Testis (tissue), 2 donors: ENCODE measurements at regions not wholly inside any gene's neighbourhood (a gene's known extent, or its start where the extent isn't known, plus 50 kb on each side); places are given as distances from the start of the nearest gene placed in this dataset.

Experiments used
- DNase-seq: peaks from one replicate; pipeline ENCODE4 v3.0.0-alpha.2; 2019
- H3K27ac ChIP-seq, 2 donors: fragments of 200-600 bp; sonication (generic); one replicate each; pipeline ENCODE4 v1.5.1; 2019
- H3K27me3 ChIP-seq: fragments of 200-600 bp; sonication (generic); one replicate; pipeline ENCODE4 v1.5.1; 2019
- H3K36me3 ChIP-seq: fragments of 200-600 bp; sonication (generic); one replicate; pipeline ENCODE4 v1.5.1; 2017; ENCODE audit warnings: low read depth; ENCODE audit errors: missing control alignments
- H3K4me1 ChIP-seq: fragments of 200-600 bp; sonication (generic); one replicate; pipeline ENCODE4 v1.5.1; 2019
- H3K4me3 ChIP-seq, 2 donors: fragments of 200-600 bp; sonication (generic); one replicate each; pipeline ENCODE4 v1.5.1; 2017 to 2019
- H3K9me3 ChIP-seq: fragments of 200-600 bp; sonication (generic); one replicate; pipeline ENCODE4 v1.5.1; 2017
- POLR2A ChIP-seq: fragments of 450-650 bp; IDR thresholded peaks from one replicate; pipeline ENCODE4 v1.6.1; 2017; ENCODE audit warnings: antibody characterized with exemption, mild to moderate bottlenecking, moderate library complexity
- WGBS, 2 donors: methylation state at CpG; one replicate each; pipeline ENCODE4 v1.1.5; 2018; 5-methylcytosine and 5-hydroxymethylcytosine counted together
- intact Hi-C: fragments of 100-400 bp; cut with DNase I; formaldehyde crosslinking; loops from one replicate; pipeline ENCODE4 v1.15.1; 2023; ENCODE audit warnings: low total_unique reads
- TF ChIP-seq, protein P1 (sequence below), 3 experiments: fragments of 450-650 bp in 2 of 3; fragments of 200-600 bp in 1 of 3; sonication (generic) in 1 of 3; IDR thresholded peaks; one replicate each; pipeline ENCODE4 v1.5.1; 2016 to 2019; ENCODE audit warnings: antibody characterized with exemption in 3 of 3, mild to moderate bottlenecking in 2 of 3, moderate library complexity in 1 of 3

DNA sequence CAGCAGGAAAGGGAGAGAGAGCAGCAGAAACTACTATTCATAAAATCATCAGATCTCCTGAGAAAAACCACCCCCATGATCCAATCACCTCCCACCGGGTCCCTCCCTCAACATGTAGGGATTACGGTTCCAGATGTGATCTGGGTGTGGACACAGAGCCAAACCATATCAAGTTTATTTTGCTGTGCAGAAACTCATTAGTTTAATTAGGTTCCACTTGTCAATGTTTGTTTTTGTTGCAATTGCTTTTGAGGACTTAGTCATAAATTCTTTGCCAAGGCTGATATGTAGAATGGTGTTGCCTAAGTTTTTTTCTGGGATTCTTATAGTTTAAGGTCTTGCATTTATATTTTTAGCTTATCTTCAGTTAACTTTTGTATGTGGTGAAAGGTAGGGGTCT is 422.0 kb upstream of the HS3ST5 start:
- Histone ChIP-seq H3K27me3 (no peaks in the 10 kb centered on the region), H3K36me3 (no peaks in the 10 kb centered on the region), H3K4me3 (no peak overlapping the region), H3K9me3 (no peaks in the 10 kb centered on the region), H3K4me1 (no peaks in the 10 kb centered on the region), H3K27ac (no peak overlapping the region)
- intact Hi-C loops: no loop called here
- TF ChIP-seq POLR2A: no peak
- TF ChIP-seq, protein P1, sequence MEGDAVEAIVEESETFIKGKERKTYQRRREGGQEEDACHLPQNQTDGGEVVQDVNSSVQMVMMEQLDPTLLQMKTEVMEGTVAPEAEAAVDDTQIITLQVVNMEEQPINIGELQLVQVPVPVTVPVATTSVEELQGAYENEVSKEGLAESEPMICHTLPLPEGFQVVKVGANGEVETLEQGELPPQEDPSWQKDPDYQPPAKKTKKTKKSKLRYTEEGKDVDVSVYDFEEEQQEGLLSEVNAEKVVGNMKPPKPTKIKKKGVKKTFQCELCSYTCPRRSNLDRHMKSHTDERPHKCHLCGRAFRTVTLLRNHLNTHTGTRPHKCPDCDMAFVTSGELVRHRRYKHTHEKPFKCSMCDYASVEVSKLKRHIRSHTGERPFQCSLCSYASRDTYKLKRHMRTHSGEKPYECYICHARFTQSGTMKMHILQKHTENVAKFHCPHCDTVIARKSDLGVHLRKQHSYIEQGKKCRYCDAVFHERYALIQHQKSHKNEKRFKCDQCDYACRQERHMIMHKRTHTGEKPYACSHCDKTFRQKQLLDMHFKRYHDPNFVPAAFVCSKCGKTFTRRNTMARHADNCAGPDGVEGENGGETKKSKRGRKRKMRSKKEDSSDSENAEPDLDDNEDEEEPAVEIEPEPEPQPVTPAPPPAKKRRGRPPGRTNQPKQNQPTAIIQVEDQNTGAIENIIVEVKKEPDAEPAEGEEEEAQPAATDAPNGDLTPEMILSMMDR (IDR thresholded peaks at IDR 0.05): no peak
- 58 to 59% methylated on average over 2 of the region's 2 CpGs for WGBS, 2 donors
- DNase-seq: no peak

DNA sequence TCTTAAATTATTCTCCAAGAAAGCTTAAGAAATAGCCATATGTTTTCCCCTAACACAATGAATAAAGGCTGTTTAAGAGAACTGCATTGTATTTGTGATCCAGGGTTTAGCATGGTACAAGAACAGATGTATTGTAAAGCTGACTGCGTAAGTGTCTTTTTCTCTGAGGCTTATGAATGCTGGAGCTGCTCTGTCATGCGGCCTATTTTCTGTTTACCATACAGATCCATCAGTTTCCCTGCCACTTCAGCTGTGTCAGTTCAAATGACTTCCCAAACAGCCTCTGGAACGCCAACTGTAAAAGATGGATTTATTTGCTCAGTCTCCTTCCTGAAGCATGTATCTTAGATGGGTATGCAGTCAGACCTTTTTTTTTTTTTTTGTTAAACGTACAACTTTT is 419.3 kb upstream of the HS3ST5 start:
- WGBS, 2 donors: 75% methylated on average over 4 of the region's 4 CpGs
- intact Hi-C loops: no loop called here
- no peak for DNase-seq
- Histone ChIP-seq H3K27me3 (no peaks in the 10 kb centered on the region), H3K36me3 (no peaks in the 10 kb centered on the region), H3K9me3 (no peaks in the 10 kb centered on the region), H3K27ac (no peak overlapping the region), H3K4me1 (no peaks in the 10 kb centered on the region), H3K4me3 (no peak overlapping the region)
- TF ChIP-seq, protein P1 (IDR thresholded peaks at IDR 0.05): no peak
- no peak for TF ChIP-seq POLR2A

DNA sequence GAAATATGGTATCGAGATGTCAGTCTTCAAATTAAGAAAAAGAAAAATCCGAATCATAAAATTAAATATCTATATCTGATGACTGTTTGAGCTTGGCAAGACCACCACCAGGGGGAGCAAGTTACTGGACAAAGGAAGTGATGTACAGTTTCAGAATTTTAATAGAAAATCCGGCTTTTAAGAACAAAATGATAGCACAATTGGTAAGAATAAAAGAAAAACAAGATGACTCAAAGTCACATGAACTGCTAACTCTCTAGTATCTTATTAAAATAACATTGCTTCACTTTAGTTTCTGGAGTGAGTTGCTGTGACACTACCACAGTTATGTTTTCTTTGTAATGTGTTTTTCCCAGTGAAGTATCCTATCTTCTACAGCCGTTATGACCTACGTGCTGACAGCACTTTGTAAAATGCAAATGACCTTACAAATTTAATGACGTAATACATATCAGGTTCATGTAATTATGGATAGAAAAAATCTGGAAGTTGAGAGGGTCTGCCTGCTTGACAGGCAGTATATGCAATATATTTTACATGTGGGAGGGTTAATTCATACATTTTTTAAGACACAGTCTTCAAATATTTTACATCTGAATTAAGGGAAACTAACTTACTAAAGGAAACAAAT is 405.3 kb upstream of the HS3ST5 start:
- TF ChIP-seq POLR2A: no peak
- TF ChIP-seq, protein P1 (IDR thresholded peaks at IDR 0.05): peak; percentile 36 to 75 (median 66)
- Histone ChIP-seq H3K27me3 (no peaks in the 10 kb centered on the region), H3K27ac (no peak overlapping the region), H3K4me3 (no peak overlapping the region), H3K4me1 (no peaks in the 10 kb centered on the region), H3K36me3 (no peaks in the 10 kb centered on the region), H3K9me3 (no peaks in the 10 kb centered on the region)
- DNase-seq: peak; percentile 78
- intact Hi-C loops: no loop called here
- WGBS, 2 donors: 29 to 38% methylated on average over 6 of the region's 6 CpGs

DNA sequence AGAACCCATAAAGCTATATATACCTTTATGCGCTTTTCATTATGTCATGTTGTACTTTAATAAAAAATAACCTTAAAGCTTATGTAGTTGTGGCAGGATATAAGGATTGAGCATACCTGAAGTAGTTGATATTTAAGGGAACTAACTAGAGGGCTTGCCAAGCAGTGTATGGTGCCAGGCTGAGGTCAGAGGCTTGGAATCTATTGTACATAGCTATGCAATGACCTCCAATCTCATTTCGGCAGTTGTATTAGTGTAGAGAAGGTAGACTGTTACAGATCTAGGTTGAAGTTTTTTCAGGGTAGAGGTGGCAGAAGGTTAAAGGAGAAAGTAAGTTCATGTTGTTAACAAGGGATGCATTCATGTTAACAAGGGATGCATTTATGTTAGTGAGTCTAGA is 397.7 kb upstream of the HS3ST5 start:
- DNase-seq: no peak
- WGBS, 2 donors: 81 to 85% methylated on average over 2 of the region's 2 CpGs
- H3K36me3 ChIP-seq: no peaks in the 10 kb centered on the region
- H3K4me3 ChIP-seq: no peak overlapping the region
- intact Hi-C loops: no loop called here
- no peaks in the 10 kb centered on the region for H3K27me3 ChIP-seq
- no peaks in the 10 kb centered on the region for H3K4me1 ChIP-seq
- H3K9me3 ChIP-seq: no peaks in the 10 kb centered on the region
- no peak for TF ChIP-seq POLR2A
- TF ChIP-seq, protein P1 (IDR thresholded peaks at IDR 0.05): no peak
- H3K27ac ChIP-seq: no peak overlapping the region

DNA sequence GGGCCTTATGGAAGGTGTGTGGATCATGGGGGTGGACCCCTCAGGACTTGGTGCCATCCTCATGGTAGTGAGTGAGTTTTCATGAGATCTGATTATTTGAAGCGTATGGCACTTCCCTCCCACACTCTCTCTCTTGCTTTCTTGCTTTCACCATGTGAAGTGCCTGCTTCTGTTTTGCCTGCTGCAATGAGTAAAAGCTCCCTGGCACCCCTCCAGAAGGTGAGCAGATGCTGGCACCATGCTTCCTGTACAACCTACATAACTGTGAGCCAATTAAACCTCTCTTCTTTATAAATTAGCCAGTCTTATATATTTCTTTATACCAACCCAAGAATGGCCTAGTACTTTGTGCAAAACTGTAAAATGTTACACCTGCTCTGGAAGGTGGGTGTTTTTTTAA is 396.8 kb upstream of the HS3ST5 start:
- intact Hi-C loops: no loop called here

More for the DNA sequence above, 396.8 kb upstream of the HS3ST5 start:
- TF ChIP-seq, protein P1 (IDR thresholded peaks at IDR 0.05): no peak
- no peak for TF ChIP-seq POLR2A
- Histone ChIP-seq H3K27me3 (no peaks in the 10 kb centered on the region), H3K27ac (no peak overlapping the region), H3K36me3 (no peaks in the 10 kb centered on the region), H3K9me3 (no peaks in the 10 kb centered on the region), H3K4me1 (no peaks in the 10 kb centered on the region), H3K4me3 (no peak overlapping the region)
- 92 to 100% methylated on average over 1 of the region's 1 CpG for WGBS, 2 donors
- no peak for DNase-seq
